MM.1S (cell line): ENCODE measurements at regions not wholly inside any gene's neighbourhood (a gene's known extent, or its start where the extent isn't known, plus 50 kb on each side); places are given as distances from the start of the nearest gene placed in this dataset.
"Not testable (repeated sequence)": the region's sequence is repeated elsewhere in the genome, so short reads cannot be mapped to it uniquely, and the experiment has no call there.

Experiments used
- CTCF ChIP-seq: fragments of 300-600 bp; sonication (generic); IDR thresholded peaks from 2 replicates; pipeline ENCODE4 v1.5.1; 2016; ENCODE audit warnings: antibody characterized with exemption, low read length, mixed read lengths
- EZH2 ChIP-seq: fragments of 300-600 bp; sonication (generic); optimal IDR thresholded peaks from 2 replicates; pipeline ENCODE3; 2017; ENCODE audit warnings: low read depth, mild to moderate bottlenecking, antibody characterized with exemption, low read length, mixed read lengths
- EZH2phosphoT487 ChIP-seq: fragments of 300-600 bp; sonication (generic); IDR thresholded peaks from 2 replicates; pipeline ENCODE4 v1.6.1; 2018; ENCODE audit warnings: antibody characterized with exemption, low read length

- TF ChIP-seq CTCF, EZH2, EZH2phosphoT487: not testable (repeated sequence)
Observed at GRCh38 chr10:86588781-86589180, 65.6 kb upstream of the OPN4 start.
